ENCODE measurements at regions not wholly inside any gene's neighbourhood (a gene's known extent, or its start where the extent isn't known, plus 50 kb on each side); places are given as distances from the start of the nearest gene placed in this dataset.

DNA sequence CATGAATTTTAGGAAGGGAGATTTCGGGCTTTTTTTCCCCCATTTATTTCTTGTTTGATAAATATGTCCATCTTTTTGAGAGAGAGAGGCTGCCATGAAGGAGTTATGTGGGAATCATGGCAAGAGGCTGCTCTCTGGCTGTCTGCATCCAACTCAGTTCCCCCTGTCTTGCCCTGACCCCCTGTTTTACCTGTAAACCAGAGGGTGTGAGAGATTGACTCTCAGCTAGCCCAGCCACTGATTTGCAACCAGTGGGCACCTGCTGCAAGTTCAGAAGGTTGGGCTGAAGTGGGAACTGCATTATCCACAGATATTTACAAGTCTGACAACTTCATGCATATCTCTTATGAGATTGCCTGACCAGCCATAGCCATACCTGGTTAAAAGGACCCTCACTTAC lies 625.4 kb upstream of the FANCL start:
- Histone ChIP-seq H3K4ac (ENCODE audit: low read depth, low read length) (no peak overlapping the region), H3K4me2 (ENCODE audit: low read length) (no peak overlapping the region), H3K9ac (ENCODE audit: low read length) (no peak overlapping the region), H3K79me1 (ENCODE audit: low read length) (no peaks in the 10 kb centered on the region), H3K4me1 (ENCODE audit: control insufficient read depth, low read depth, low read length) (peaks cover 7% of the 10 kb centered on the region), H2BK15ac (replicated peaks; ENCODE audit: low read depth) (no peak overlapping the region), H3K27me3 (ENCODE audit: insufficient read depth, low read length, poor library complexity) (no peaks in the 10 kb centered on the region), H3K27ac (ENCODE audit: low read depth, low read length) (no peak overlapping the region), H3K56ac (ENCODE audit: low read length) (no peak overlapping the region), H3K4me3 (ENCODE audit: low read length) (no peak overlapping the region), H2BK120ac (ENCODE audit: low read depth, low read length) (no peak overlapping the region), H2AK5ac (ENCODE audit: low read length) (no peak overlapping the region), H3K23ac (ENCODE audit: low read length) (no peak overlapping the region), H4K8ac (ENCODE audit: low read depth, low read length) (no peak overlapping the region), H3K36me3 (ENCODE audit: control insufficient read depth, insufficient read depth, low read length) (no peaks in the 10 kb centered on the region), H3K79me2 (ENCODE audit: control insufficient read depth, insufficient read depth, low read length) (no peaks in the 10 kb centered on the region), H2BK5ac (ENCODE audit: low read length) (no peak overlapping the region), H3K18ac (ENCODE audit: low read length) (no peak overlapping the region), H4K5ac (ENCODE audit: low read length) (no peak overlapping the region)
- no peak for DNase-seq
- no CpG with 5 or more reads among the region's 1 CpG for WGBS (ENCODE audit: extremely low coverage, insufficient coverage, low lambda C conversion rate)

DNA sequence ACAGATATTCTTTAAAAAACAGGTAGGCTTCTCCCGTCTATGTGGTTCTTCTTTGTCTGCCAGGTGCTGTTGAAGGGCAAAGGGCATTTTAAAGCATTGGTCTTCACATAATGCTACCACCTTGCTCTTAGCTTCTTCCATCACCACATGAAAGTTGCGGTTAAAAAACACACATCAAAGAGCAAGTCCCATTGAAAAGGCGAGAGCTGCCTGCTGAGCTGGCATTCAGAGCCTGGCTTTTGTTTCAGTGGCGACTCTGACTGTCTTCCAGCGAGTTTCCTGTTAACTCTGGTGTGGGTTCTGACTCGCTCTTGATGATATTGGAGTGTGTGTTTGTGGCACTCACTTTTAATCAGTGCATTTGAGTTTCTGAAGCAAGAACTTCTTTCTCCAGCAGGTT lies 624.9 kb upstream of the FANCL start:
- Histone ChIP-seq H3K18ac (ENCODE audit: low read length) (no peak overlapping the region), H3K9ac (ENCODE audit: low read length) (no peak overlapping the region), H3K23ac (ENCODE audit: low read length) (no peak overlapping the region), H3K4me2 (ENCODE audit: low read length) (no peak overlapping the region), H3K4me1 (ENCODE audit: control insufficient read depth, low read depth, low read length) (peaks cover 7% of the 10 kb centered on the region), H3K79me2 (ENCODE audit: control insufficient read depth, insufficient read depth, low read length) (no peaks in the 10 kb centered on the region), H2BK5ac (ENCODE audit: low read length) (no peak overlapping the region), H2BK120ac (ENCODE audit: low read depth, low read length) (no peak overlapping the region), H3K56ac (ENCODE audit: low read length) (no peak overlapping the region), H3K4ac (ENCODE audit: low read depth, low read length) (no peak overlapping the region), H4K5ac (ENCODE audit: low read length) (no peak overlapping the region), H4K8ac (ENCODE audit: low read depth, low read length) (no peak overlapping the region), H2AK5ac (ENCODE audit: low read length) (no peak overlapping the region), H2BK15ac (replicated peaks; ENCODE audit: low read depth) (no peak overlapping the region), H3K36me3 (ENCODE audit: control insufficient read depth, insufficient read depth, low read length) (no peaks in the 10 kb centered on the region), H3K79me1 (ENCODE audit: low read length) (no peaks in the 10 kb centered on the region), H3K4me3 (ENCODE audit: low read length) (no peak overlapping the region), H3K27me3 (ENCODE audit: insufficient read depth, low read length, poor library complexity) (no peaks in the 10 kb centered on the region), H3K27ac (ENCODE audit: low read depth, low read length) (no peak overlapping the region)
- DNase-seq: peak; percentile 81
- WGBS (ENCODE audit: extremely low coverage, insufficient coverage, low lambda C conversion rate): no CpG with 5 or more reads among the region's 6 CpGs

DNA sequence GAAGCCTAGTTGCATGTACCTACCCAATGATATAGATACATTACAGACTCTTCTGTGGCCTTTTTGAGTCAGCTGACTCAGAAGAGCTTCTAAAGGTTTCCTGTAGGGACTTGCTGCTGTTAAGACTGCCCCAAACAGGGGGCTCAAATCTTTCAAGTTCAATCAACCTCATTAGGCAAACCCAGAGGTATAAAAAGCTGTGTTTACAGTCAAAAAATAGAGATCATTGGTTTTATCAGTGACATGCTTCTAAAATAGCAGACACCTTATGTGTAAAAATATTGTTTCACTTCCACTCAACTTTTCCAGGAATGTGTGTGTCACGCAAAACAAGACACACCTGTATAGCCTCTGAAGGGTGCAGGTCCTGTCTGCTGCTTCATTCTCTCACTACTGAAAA lies 624.3 kb upstream of the FANCL start:
- H3K36me3 ChIP-seq (ENCODE audit: control insufficient read depth, insufficient read depth, low read length): no peaks in the 10 kb centered on the region
- H3K9ac ChIP-seq (ENCODE audit: low read length): no peak overlapping the region

DNA sequence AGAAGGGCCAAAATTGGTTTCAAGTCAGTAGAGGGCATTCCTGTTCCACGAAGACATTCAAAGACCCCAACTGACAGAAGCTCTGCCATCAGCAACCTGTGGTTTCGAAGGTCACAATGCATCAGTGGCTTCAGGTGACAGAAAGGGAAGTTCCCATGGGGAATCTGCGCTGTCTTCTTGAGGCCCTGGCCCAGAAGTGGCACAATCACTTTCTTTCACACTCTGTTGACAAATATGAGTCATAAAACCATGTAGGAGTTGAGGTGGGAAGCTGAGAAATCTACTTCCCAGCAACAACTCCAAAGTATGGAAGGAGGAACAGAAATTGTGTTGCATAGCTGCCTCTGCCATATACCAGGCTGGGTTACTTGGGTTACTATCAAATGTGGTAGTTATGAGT lies 621.1 kb upstream of the FANCL start:
- Histone ChIP-seq H3K4me3 (ENCODE audit: low read length) (no peak overlapping the region), H3K79me2 (ENCODE audit: control insufficient read depth, insufficient read depth, low read length) (no peaks in the 10 kb centered on the region), H2BK15ac (replicated peaks; ENCODE audit: low read depth) (no peak overlapping the region), H2AK5ac (ENCODE audit: low read length) (no peak overlapping the region), H2BK5ac (ENCODE audit: low read length) (no peak overlapping the region), H3K27me3 (ENCODE audit: insufficient read depth, low read length, poor library complexity) (no peaks in the 10 kb centered on the region), H3K9ac (ENCODE audit: low read length) (no peak overlapping the region), H3K4me2 (ENCODE audit: low read length) (no peak overlapping the region), H4K5ac (ENCODE audit: low read length) (no peak overlapping the region), H2BK120ac (ENCODE audit: low read depth, low read length) (no peak overlapping the region), H3K79me1 (ENCODE audit: low read length) (no peaks in the 10 kb centered on the region), H3K36me3 (ENCODE audit: control insufficient read depth, insufficient read depth, low read length) (no peaks in the 10 kb centered on the region), H3K27ac (ENCODE audit: low read depth, low read length) (no peak overlapping the region), H3K4me1 (ENCODE audit: control insufficient read depth, low read depth, low read length) (peaks cover 7% of the 10 kb centered on the region), H3K56ac (ENCODE audit: low read length) (no peak overlapping the region), H3K18ac (ENCODE audit: low read length) (no peak overlapping the region), H4K8ac (ENCODE audit: low read depth, low read length) (no peak overlapping the region), H3K4ac (ENCODE audit: low read depth, low read length) (no peak overlapping the region), H3K23ac (ENCODE audit: low read length) (no peak overlapping the region)
- DNase-seq: no peak
- WGBS (ENCODE audit: extremely low coverage, insufficient coverage, low lambda C conversion rate): no CpG with 5 or more reads among the region's 3 CpGs

More for the DNA sequence above, 624.3 kb upstream of the FANCL start:
- Histone ChIP-seq H4K8ac (ENCODE audit: low read depth, low read length) (no peak overlapping the region), H3K18ac (ENCODE audit: low read length) (no peak overlapping the region), H4K5ac (ENCODE audit: low read length) (no peak overlapping the region), H3K27me3 (ENCODE audit: insufficient read depth, low read length, poor library complexity) (no peaks in the 10 kb centered on the region), H3K56ac (ENCODE audit: low read length) (no peak overlapping the region), H3K79me2 (ENCODE audit: control insufficient read depth, insufficient read depth, low read length) (no peaks in the 10 kb centered on the region), H2BK15ac (replicated peaks; ENCODE audit: low read depth) (no peak overlapping the region), H3K4me1 (ENCODE audit: control insufficient read depth, low read depth, low read length) (peaks cover 7% of the 10 kb centered on the region), H3K27ac (ENCODE audit: low read depth, low read length) (no peak overlapping the region), H2BK120ac (ENCODE audit: low read depth, low read length) (no peak overlapping the region), H2AK5ac (ENCODE audit: low read length) (no peak overlapping the region), H3K23ac (ENCODE audit: low read length) (no peak overlapping the region), H3K79me1 (ENCODE audit: low read length) (no peaks in the 10 kb centered on the region), H2BK5ac (ENCODE audit: low read length) (no peak overlapping the region), H3K4ac (ENCODE audit: low read depth, low read length) (no peak overlapping the region), H3K4me2 (ENCODE audit: low read length) (no peak overlapping the region), H3K4me3 (ENCODE audit: low read length) (no peak overlapping the region)
- WGBS (ENCODE audit: extremely low coverage, insufficient coverage, low lambda C conversion rate): no CpG with 5 or more reads among the region's 1 CpG
- no peak for DNase-seq

DNA sequence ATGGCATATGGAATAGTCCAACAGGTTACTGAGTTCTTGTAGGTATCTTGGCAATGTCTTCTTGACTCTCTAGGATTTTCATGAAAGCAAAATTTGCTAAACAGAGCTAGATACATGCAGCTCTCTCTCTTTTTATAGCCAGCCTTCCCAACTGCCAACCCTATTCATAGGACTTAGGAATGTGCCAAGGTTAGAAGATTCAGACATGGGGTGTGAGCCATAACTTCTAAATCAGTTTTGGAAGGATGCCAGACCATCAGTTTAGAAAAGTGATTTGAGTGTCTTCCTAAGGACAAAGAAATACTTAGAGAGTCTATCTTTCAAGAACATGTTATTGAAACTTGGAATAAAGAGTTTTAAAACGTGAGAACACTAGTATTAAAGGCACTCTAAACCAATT lies 619.5 kb upstream of the FANCL start:
- Histone ChIP-seq H3K79me2 (ENCODE audit: control insufficient read depth, insufficient read depth, low read length) (no peaks in the 10 kb centered on the region), H4K8ac (ENCODE audit: low read depth, low read length) (no peak overlapping the region), H3K4me3 (ENCODE audit: low read length) (no peak overlapping the region), H3K4me2 (ENCODE audit: low read length) (no peak overlapping the region), H2BK15ac (replicated peaks; ENCODE audit: low read depth) (no peak overlapping the region), H3K4me1 (ENCODE audit: control insufficient read depth, low read depth, low read length) (peaks cover 2% of the 10 kb centered on the region), H3K23ac (ENCODE audit: low read length) (no peak overlapping the region), H2AK5ac (ENCODE audit: low read length) (no peak overlapping the region), H3K9ac (ENCODE audit: low read length) (no peak overlapping the region), H3K79me1 (ENCODE audit: low read length) (no peaks in the 10 kb centered on the region), H3K27ac (ENCODE audit: low read depth, low read length) (no peak overlapping the region), H3K4ac (ENCODE audit: low read depth, low read length) (no peak overlapping the region), H3K56ac (ENCODE audit: low read length) (no peak overlapping the region), H3K27me3 (ENCODE audit: insufficient read depth, low read length, poor library complexity) (no peaks in the 10 kb centered on the region), H2BK120ac (ENCODE audit: low read depth, low read length) (no peak overlapping the region), H3K18ac (ENCODE audit: low read length) (no peak overlapping the region), H4K5ac (ENCODE audit: low read length) (no peak overlapping the region), H3K36me3 (ENCODE audit: control insufficient read depth, insufficient read depth, low read length) (no peaks in the 10 kb centered on the region), H2BK5ac (ENCODE audit: low read length) (no peak overlapping the region)
- DNase-seq: no peak
- no CpG with 5 or more reads among the region's 1 CpG for WGBS (ENCODE audit: extremely low coverage, insufficient coverage, low lambda C conversion rate)

DNA sequence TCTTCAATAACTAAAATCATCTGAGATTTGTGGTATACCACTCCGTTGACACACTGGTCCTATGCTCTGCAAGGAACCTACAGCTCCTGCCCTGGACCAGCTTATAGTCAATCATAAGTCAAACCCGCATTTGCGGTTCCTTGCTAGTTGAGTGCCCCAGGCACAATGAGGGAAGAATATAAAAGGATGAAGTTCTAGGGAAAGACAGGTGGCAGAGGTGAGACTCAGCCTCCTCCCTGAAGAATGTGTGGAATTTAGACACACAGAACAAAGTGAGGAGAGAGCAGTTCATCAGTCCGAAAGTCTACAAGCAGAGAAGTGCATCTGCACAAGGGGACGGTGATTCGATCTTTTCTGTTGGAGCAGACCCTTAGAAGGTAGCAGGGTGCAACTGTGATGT lies 615.0 kb upstream of the FANCL start:
- no peak overlapping the region for H3K23ac ChIP-seq (ENCODE audit: low read length)
- no peak overlapping the region for H4K8ac ChIP-seq (ENCODE audit: low read depth, low read length)
- no peaks in the 10 kb centered on the region for H3K79me2 ChIP-seq (ENCODE audit: control insufficient read depth, insufficient read depth, low read length)
- H3K56ac ChIP-seq (ENCODE audit: low read length): no peak overlapping the region
- H3K27me3 ChIP-seq (ENCODE audit: insufficient read depth, low read length, poor library complexity): no peaks in the 10 kb centered on the region
- H2BK5ac ChIP-seq (ENCODE audit: low read length): no peak overlapping the region
- DNase-seq: peak; percentile 52
- no peak overlapping the region for H3K18ac ChIP-seq (ENCODE audit: low read length)
- H2BK15ac ChIP-seq (replicated peaks; ENCODE audit: low read depth): no peak overlapping the region
- no peak overlapping the region for H4K5ac ChIP-seq (ENCODE audit: low read length)
- no peaks in the 10 kb centered on the region for H3K4me1 ChIP-seq (ENCODE audit: control insufficient read depth, low read depth, low read length)
- no peak overlapping the region for H3K4me2 ChIP-seq (ENCODE audit: low read length)
- no peak overlapping the region for H3K4ac ChIP-seq (ENCODE audit: low read depth, low read length)
- H3K4me3 ChIP-seq (ENCODE audit: low read length): no peak overlapping the region
- no peaks in the 10 kb centered on the region for H3K79me1 ChIP-seq (ENCODE audit: low read length)
- no peak overlapping the region for H3K9ac ChIP-seq (ENCODE audit: low read length)
- WGBS (ENCODE audit: extremely low coverage, insufficient coverage, low lambda C conversion rate): no CpG with 5 or more reads among the region's 6 CpGs
- H3K36me3 ChIP-seq (ENCODE audit: control insufficient read depth, insufficient read depth, low read length): no peaks in the 10 kb centered on the region
- H2BK120ac ChIP-seq (ENCODE audit: low read depth, low read length): no peak overlapping the region
- H3K27ac ChIP-seq (ENCODE audit: low read depth, low read length): no peak overlapping the region
- H2AK5ac ChIP-seq (ENCODE audit: low read length): no peak overlapping the region

Measured in mesendoderm (in vitro differentiated cells).